Parathyroid adenoma (tissue), 2 donors: ENCODE measurements at regions not wholly inside any gene's neighbourhood (a gene's known extent, or its start where the extent isn't known, plus 50 kb on each side); places are given as distances from the start of the nearest gene placed in this dataset.

Source experiments
- H2AFZ ChIP-seq: fragments of 300-600 bp; sonication (generic); one replicate; pipeline ENCODE4 v1.7.0; 2017; ENCODE audit warnings: antibody characterized with exemption, mild to moderate bottlenecking
- H3K27ac ChIP-seq: fragments of 300-600 bp; sonication (generic); one replicate; pipeline ENCODE4 v1.7.0; 2017
- H3K27me3 ChIP-seq: fragments of 300-600 bp; sonication (generic); one replicate; pipeline ENCODE4 v1.7.0; 2017; ENCODE audit warnings: low read length; ENCODE audit not compliant: control insufficient read depth, insufficient read depth
- H3K36me3 ChIP-seq: fragments of 300-600 bp; sonication (generic); one replicate; pipeline ENCODE4 v1.7.0; 2017; ENCODE audit warnings: low read length; ENCODE audit not compliant: control insufficient read depth, insufficient read depth
- H3K4me1 ChIP-seq: fragments of 300-600 bp; sonication (generic); one replicate; pipeline ENCODE4 v1.7.0; 2017; ENCODE audit warnings: control low read depth
- H3K4me2 ChIP-seq: fragments of 300-600 bp; sonication (generic); one replicate; pipeline ENCODE4 v1.7.0; 2017; ENCODE audit warnings: low read length
- H3K4me3 ChIP-seq: fragments of 300-600 bp; sonication (generic); one replicate; pipeline ENCODE4 v1.7.0; 2017; ENCODE audit warnings: low read depth, low read length
- H3K79me2 ChIP-seq: fragments of 300-600 bp; sonication (generic); one replicate; pipeline ENCODE4 v1.7.0; 2017; ENCODE audit warnings: control low read depth
- H3K9ac ChIP-seq: fragments of 300-600 bp; sonication (generic); one replicate; pipeline ENCODE4 v1.7.0; 2017; ENCODE audit warnings: mild to moderate bottlenecking
- H3K9me3 ChIP-seq: fragments of 300-600 bp; sonication (generic); one replicate; pipeline ENCODE4 v1.7.0; 2017; ENCODE audit warnings: low read length; ENCODE audit not compliant: control insufficient read depth
- CTCF ChIP-seq: fragments of 300-600 bp; sonication (generic); IDR thresholded peaks from one replicate; pipeline ENCODE4 v1.7.0; 2017; ENCODE audit warnings: antibody characterized with exemption, mild to moderate bottlenecking
- donor health status: primary hyperparathyroidism.

DNA sequence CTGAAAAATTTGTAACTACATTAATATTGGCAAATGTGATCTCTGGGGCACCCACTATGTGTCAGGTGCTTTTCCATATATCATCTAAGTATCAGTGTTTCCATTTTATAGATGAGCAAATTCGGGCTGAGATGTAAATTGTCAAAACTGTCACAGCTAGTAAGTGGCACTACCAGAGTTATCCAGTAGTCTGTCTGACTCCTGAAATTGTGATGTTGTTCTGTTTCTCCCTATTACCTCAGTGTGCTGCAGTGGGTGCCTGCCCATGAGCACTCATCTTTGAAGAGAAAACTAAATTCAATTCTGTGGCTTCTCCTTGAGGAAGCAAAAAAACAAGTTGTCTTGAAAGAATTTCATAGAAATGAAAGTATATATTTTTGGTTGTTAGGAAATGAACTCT is 467.4 kb upstream of the FANCL start:
- H3K4me1 ChIP-seq: no peaks in the 10 kb centered on the region
- H3K27ac ChIP-seq: no peak overlapping the region
- no peaks in the 10 kb centered on the region for H3K79me2 ChIP-seq
- no peak overlapping the region for H2AFZ ChIP-seq
- H3K9ac ChIP-seq: no peak overlapping the region
- no peaks in the 10 kb centered on the region for H3K36me3 ChIP-seq
- H3K4me2 ChIP-seq: no peak overlapping the region
- H3K4me3 ChIP-seq: no peak overlapping the region
- H3K9me3 ChIP-seq: no peaks in the 10 kb centered on the region
- no peaks in the 10 kb centered on the region for H3K27me3 ChIP-seq
- TF ChIP-seq CTCF: no peak

GRCh38 chr2:58702302-58702885 is 461.3 kb upstream of the FANCL start:
- Histone ChIP-seq H3K4me1 (no peaks in the 10 kb centered on the region), H3K9ac (no peak overlapping the region), H3K4me2 (no peak overlapping the region), H3K9me3 (no peaks in the 10 kb centered on the region), H2AFZ (no peak overlapping the region), H3K4me3 (no peak overlapping the region), H3K79me2 (no peaks in the 10 kb centered on the region), H3K36me3 (no peaks in the 10 kb centered on the region), H3K27me3 (no peaks in the 10 kb centered on the region), H3K27ac (no peak overlapping the region)
- TF ChIP-seq CTCF: no peak

- Histone ChIP-seq H2AFZ (no peak overlapping the region), H3K4me2 (no peak overlapping the region), H3K9me3 (no peaks in the 10 kb centered on the region), H3K27ac (no peak overlapping the region), H3K79me2 (no peaks in the 10 kb centered on the region), H3K36me3 (no peaks in the 10 kb centered on the region), H3K4me1 (no peaks in the 10 kb centered on the region), H3K4me3 (no peak overlapping the region), H3K27me3 (no peaks in the 10 kb centered on the region), H3K9ac (no peak overlapping the region)
- no peak for TF ChIP-seq CTCF
These were observed 460.7 kb upstream of the FANCL start for GRCh38 chr2:58701688-58702301.

DNA sequence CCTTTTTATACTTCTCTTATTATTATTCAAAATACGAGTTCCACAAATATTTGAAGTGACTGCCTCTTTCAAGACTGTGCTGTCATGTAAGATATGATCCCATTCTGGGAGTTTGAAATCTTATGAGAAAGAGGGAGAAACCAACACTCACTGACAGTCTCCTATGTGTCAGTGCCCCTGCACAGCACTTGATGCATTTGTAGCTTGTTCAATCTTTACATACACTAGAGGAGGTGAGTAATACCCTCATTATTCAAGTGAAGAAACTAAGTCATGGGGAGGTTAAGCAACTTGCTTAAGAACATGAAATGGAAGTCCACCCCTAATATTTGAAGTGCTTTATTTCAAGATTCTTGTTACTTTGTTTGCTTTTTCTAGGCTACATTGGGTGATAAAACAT is 459.5 kb upstream of the FANCL start:
- H3K9me3 ChIP-seq: no peaks in the 10 kb centered on the region
- no peak overlapping the region for H2AFZ ChIP-seq
- no peak for TF ChIP-seq CTCF
- H3K4me3 ChIP-seq: no peak overlapping the region
- no peak overlapping the region for H3K4me2 ChIP-seq
- no peaks in the 10 kb centered on the region for H3K36me3 ChIP-seq
- H3K4me1 ChIP-seq: no peaks in the 10 kb centered on the region
- no peak overlapping the region for H3K9ac ChIP-seq
- H3K27me3 ChIP-seq: no peaks in the 10 kb centered on the region
- no peak overlapping the region for H3K27ac ChIP-seq
- no peaks in the 10 kb centered on the region for H3K79me2 ChIP-seq

- Histone ChIP-seq H3K9me3 (no peaks in the 10 kb centered on the region), H2AFZ (no peak overlapping the region), H3K9ac (no peak overlapping the region), H3K27me3 (no peaks in the 10 kb centered on the region), H3K4me1 (no peaks in the 10 kb centered on the region), H3K79me2 (no peaks in the 10 kb centered on the region), H3K36me3 (no peaks in the 10 kb centered on the region), H3K4me3 (no peak overlapping the region), H3K4me2 (no peak overlapping the region), H3K27ac (no peak overlapping the region)
- TF ChIP-seq CTCF: no peak
These were observed 458.3 kb upstream of the FANCL start for GRCh38 chr2:58699411-58699810.
